ENCODE measurements at regions not wholly inside any gene's neighbourhood (a gene's known extent, or its start where the extent isn't known, plus 50 kb on each side); places are given as distances from the start of the nearest gene placed in this dataset.

GRCh38 chr6:169935348-169935718 is 183.9 kb downstream of the ERMARD start:
- no peak for TF ChIP-seq CTCF (IDR thresholded peaks at IDR 0.05; ENCODE audit: borderline replicate concordance, extremely low read depth, low read length, poor library complexity, severe bottlenecking)
- no peak for TF ChIP-seq EZH2 (IDR thresholded peaks at IDR 0.05; ENCODE audit: borderline replicate concordance, low read depth, low read length, severe bottlenecking)

All from DND-41 (cell line).